Stomach (tissue), 4 donors: ENCODE measurements at regions not wholly inside any gene's neighbourhood (a gene's known extent, or its start where the extent isn't known, plus 50 kb on each side); places are given as distances from the start of the nearest gene placed in this dataset.
"Not testable (repeated sequence)": the region's sequence is repeated elsewhere in the genome, so short reads cannot be mapped to it uniquely, and the experiment has no call there.

ENCODE experiments used
- EP300 ChIP-seq: sonication (generic); formaldehyde crosslinking; IDR thresholded peaks from one replicate; pipeline ENCODE4 v1.6.1; 2017; ENCODE audit warnings: antibody characterized with exemption
- POLR2A ChIP-seq, 4 donors: fragments of 450-650 bp; IDR thresholded peaks; one replicate each; pipeline ENCODE4 v1.6.1; 2016; ENCODE audit warnings: antibody characterized with exemption in 4 of 4, control low read depth in 2 of 4, mild to moderate bottlenecking in 1 of 4, moderate library complexity in 1 of 4
- POLR2AphosphoS5 ChIP-seq, 3 donors: sonication (generic); formaldehyde crosslinking; IDR thresholded peaks; one replicate each; pipeline ENCODE4 v1.6.1; 2016; ENCODE audit warnings: antibody characterized with exemption in 3 of 3
- TF ChIP-seq, protein P1 (sequence below), 7 experiments: fragments of 450-650 bp in 4 of 7; fragments of 200-600 bp in 3 of 7; sonication (generic) in 3 of 7; IDR thresholded peaks; one replicate each; pipeline ENCODE4 v1.5.1; 2016 to 2019; ENCODE audit warnings: antibody characterized with exemption in 7 of 7, control low read depth in 2 of 7, mild to moderate bottlenecking in 1 of 7

DNA sequence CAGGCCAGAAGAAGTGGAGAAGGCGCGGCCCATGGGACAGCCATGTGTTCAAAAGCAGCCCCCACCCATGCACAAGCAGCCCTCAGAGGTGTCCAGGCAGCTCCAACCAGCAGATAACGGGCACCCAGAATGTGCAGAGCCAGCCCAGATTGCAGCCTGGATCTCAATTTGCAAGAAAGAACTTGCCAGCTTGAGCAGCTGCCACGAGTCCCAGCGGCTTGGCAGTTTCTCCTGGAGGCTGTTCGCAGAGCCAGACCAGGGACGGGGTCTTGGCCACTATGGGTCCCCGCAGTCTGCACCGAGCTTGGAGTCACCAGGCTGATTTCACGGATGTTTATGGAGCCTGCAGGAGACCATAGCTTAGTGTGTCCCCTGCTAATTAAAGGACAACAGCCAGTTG is 61.4 kb upstream of the SULF2 start:
- TF ChIP-seq, protein P1, sequence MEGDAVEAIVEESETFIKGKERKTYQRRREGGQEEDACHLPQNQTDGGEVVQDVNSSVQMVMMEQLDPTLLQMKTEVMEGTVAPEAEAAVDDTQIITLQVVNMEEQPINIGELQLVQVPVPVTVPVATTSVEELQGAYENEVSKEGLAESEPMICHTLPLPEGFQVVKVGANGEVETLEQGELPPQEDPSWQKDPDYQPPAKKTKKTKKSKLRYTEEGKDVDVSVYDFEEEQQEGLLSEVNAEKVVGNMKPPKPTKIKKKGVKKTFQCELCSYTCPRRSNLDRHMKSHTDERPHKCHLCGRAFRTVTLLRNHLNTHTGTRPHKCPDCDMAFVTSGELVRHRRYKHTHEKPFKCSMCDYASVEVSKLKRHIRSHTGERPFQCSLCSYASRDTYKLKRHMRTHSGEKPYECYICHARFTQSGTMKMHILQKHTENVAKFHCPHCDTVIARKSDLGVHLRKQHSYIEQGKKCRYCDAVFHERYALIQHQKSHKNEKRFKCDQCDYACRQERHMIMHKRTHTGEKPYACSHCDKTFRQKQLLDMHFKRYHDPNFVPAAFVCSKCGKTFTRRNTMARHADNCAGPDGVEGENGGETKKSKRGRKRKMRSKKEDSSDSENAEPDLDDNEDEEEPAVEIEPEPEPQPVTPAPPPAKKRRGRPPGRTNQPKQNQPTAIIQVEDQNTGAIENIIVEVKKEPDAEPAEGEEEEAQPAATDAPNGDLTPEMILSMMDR (IDR thresholded peaks at IDR 0.05): not testable (repeated sequence)
- not testable (repeated sequence) for TF ChIP-seq POLR2A (IDR thresholded peaks at IDR 0.05); EP300; POLR2AphosphoS5 (IDR thresholded peaks at IDR 0.05)
